ENCODE measurements at regions not wholly inside any gene's neighbourhood (a gene's known extent, or its start where the extent isn't known, plus 50 kb on each side); places are given as distances from the start of the nearest gene placed in this dataset.

DNA sequence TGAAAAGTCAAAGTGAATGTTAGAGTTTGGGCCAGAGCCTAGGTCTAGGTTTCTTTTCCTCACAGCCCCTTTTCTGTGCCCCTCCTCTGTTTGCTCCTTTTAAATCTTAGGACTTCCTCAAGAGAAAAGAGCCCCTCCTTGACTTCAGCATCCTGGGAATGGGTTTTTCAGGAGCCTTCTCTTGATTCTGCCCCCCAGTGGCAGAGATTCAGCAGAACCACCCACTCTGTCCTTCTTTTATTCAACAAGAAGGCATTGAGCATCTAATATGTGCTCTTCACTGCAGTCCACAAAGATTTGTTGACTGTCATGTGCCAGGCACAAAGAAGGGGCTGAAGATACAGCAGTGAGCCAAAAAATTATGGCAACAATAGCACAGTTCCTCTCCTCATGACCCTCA lies 270.8 kb upstream of the CDH5 start (continued):
- TF ChIP-seq HDAC2 (IDR thresholded peaks at IDR 0.05; ENCODE audit: borderline replicate concordance in 1 of 2, low read depth in 2 of 2, low read length in 2 of 2) (no peak), HDAC6 (IDR thresholded peaks at IDR 0.05; ENCODE audit: low read depth, low read length) (no peak), CHD2 (IDR thresholded peaks at IDR 0.05; ENCODE audit: low read length) (no peak), KDM4A (IDR thresholded peaks at IDR 0.05; ENCODE audit: low read depth, low read length, severe bottlenecking) (no peak)
- TF ChIP-seq, protein P1, sequence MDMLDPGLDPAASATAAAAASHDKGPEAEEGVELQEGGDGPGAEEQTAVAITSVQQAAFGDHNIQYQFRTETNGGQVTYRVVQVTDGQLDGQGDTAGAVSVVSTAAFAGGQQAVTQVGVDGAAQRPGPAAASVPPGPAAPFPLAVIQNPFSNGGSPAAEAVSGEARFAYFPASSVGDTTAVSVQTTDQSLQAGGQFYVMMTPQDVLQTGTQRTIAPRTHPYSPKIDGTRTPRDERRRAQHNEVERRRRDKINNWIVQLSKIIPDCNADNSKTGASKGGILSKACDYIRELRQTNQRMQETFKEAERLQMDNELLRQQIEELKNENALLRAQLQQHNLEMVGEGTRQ (IDR thresholded peaks at IDR 0.05; ENCODE audit: low read length): no peak

Measured in H1 (cell line).